Mucosa of descending colon (tissue), 3 donors: ENCODE measurements at regions not wholly inside any gene's neighbourhood (a gene's known extent, or its start where the extent isn't known, plus 50 kb on each side); places are given as distances from the start of the nearest gene placed in this dataset.

Source experiments
- ATAC-seq: fragments of 200-7000 bp; cut with Tn5 transposase; one replicate; pipeline ENCODE4 v1.9.1; 2020; ENCODE audit warnings: mild to moderate bottlenecking, moderate library complexity
- DNase-seq, 3 donors: peaks; one replicate each; pipeline ENCODE4 v3.0.0-alpha.2; 2020
- H3K36me3 ChIP-seq: fragments of 200-600 bp; one replicate; pipeline ENCODE4 v1.8.0; 2021; ENCODE audit warnings: low read depth, mild to moderate bottlenecking
- H3K4me1 ChIP-seq: fragments of 200-600 bp; one replicate; pipeline ENCODE4 v1.8.0; 2021; ENCODE audit warnings: low read depth, mild to moderate bottlenecking
- H3K4me3 ChIP-seq: fragments of 200-600 bp; one replicate; pipeline ENCODE4 v1.8.0; 2021; ENCODE audit warnings: mild to moderate bottlenecking
- H3K9me3 ChIP-seq: fragments of 200-600 bp; one replicate; pipeline ENCODE4 v1.8.0; 2021; ENCODE audit warnings: mild to moderate bottlenecking
- CTCF ChIP-seq: fragments of 200-600 bp; IDR thresholded peaks from one replicate; pipeline ENCODE4 v1.8.0; 2022; ENCODE audit warnings: antibody characterized with exemption, mild to moderate bottlenecking
- intact Hi-C, 2 donors: fragments of 100-400 bp; cut with DNase I in 1 of 2; cut with micrococcal nuclease in 1 of 2; formaldehyde crosslinking; loops; one replicate each; pipeline versions ENCODE4 v1.11.0 to v1.11.1; 2022; cut with DNase I, micrococcal nuclease
- donor health status: DM: no; HTN: no; CAD: no; lungs with moderate emphysema.
- donor health status: DM: no; HTN: no; CAD: no.
- donor health status: DM: no; HTN: yes; CAD: no.

GRCh38 chr4:71677568-71677967 lies 106.3 kb downstream of the GC start:
- ATAC-seq (no peak), DNase-seq (no peak)
- H3K4me1 ChIP-seq, result no peaks in the 10 kb centered on the region
- intact Hi-C loops, result no loop called here
- H3K4me3 ChIP-seq, result no peak overlapping the region
- no peaks in the 10 kb centered on the region for H3K36me3 ChIP-seq
- H3K9me3 ChIP-seq, result no peaks in the 10 kb centered on the region
- no peak for TF ChIP-seq CTCF

GRCh38 chr4:71669291-71669690 lies 114.6 kb downstream of the GC start:
- Histone ChIP-seq H3K4me1 (no peaks in the 10 kb centered on the region), H3K36me3 (no peaks in the 10 kb centered on the region), H3K9me3 (no peaks in the 10 kb centered on the region), H3K4me3 (no peak overlapping the region)
- DNase-seq (no peak), ATAC-seq (no peak)
- intact Hi-C loops, result no loop called here
- TF ChIP-seq CTCF, result no peak

- intact Hi-C loops, result no loop called here
- no peaks in the 10 kb centered on the region for H3K4me1 ChIP-seq
- no peaks in the 10 kb centered on the region for H3K36me3 ChIP-seq
- H3K4me3 ChIP-seq, result no peak overlapping the region
- peak; percentile 36 for ATAC-seq
- no peak for TF ChIP-seq CTCF
- DNase-seq, result no peak
- no peaks in the 10 kb centered on the region for H3K9me3 ChIP-seq
Observed at GRCh38 chr4:71665358-71665757, 118.5 kb downstream of the GC start.

GRCh38 chr4:71664366-71664765 lies 119.5 kb downstream of the GC start:
- Histone ChIP-seq H3K9me3 (no peaks in the 10 kb centered on the region), H3K4me1 (no peaks in the 10 kb centered on the region), H3K36me3 (no peaks in the 10 kb centered on the region), H3K4me3 (no peak overlapping the region)
- ATAC-seq (no peak), DNase-seq (no peak)
- TF ChIP-seq CTCF, result no peak
- intact Hi-C loops, result no loop called here

- Histone ChIP-seq H3K9me3 (no peaks in the 10 kb centered on the region), H3K36me3 (no peaks in the 10 kb centered on the region), H3K4me3 (no peak overlapping the region), H3K4me1 (no peaks in the 10 kb centered on the region)
- ATAC-seq (no peak), DNase-seq (no peak)
- intact Hi-C loops, result no loop called here
- TF ChIP-seq CTCF, result no peak
Observed at GRCh38 chr4:71663780-71664179, 120.1 kb downstream of the GC start.

- DNase-seq (no peak), ATAC-seq (no peak)
- intact Hi-C loops, result no loop called here
- Histone ChIP-seq H3K4me3 (no peak overlapping the region), H3K36me3 (no peaks in the 10 kb centered on the region), H3K9me3 (no peaks in the 10 kb centered on the region), H3K4me1 (no peaks in the 10 kb centered on the region)
- no peak for TF ChIP-seq CTCF
Observed at GRCh38 chr4:71659979-71660378, 123.9 kb downstream of the GC start.
